Lower leg skin (tissue), 4 donors: ENCODE measurements at regions not wholly inside any gene's neighbourhood (a gene's known extent, or its start where the extent isn't known, plus 50 kb on each side); places are given as distances from the start of the nearest gene placed in this dataset.

Experiments used
- DNase-seq, 2 donors: peaks; one replicate each; pipeline ENCODE4 v3.0.0-alpha.2; 2019; ENCODE audit warnings: low spot score in 2 of 2
- H3K4me3 ChIP-seq: fragments of 200-600 bp; sonication (generic); 2 replicates; pipeline ENCODE4 v1.5.1; 2017; ENCODE audit warnings: mild to moderate bottlenecking, low read depth; ENCODE audit not compliant: poor library complexity, severe bottlenecking
- CTCF ChIP-seq, 3 donors: fragments of 450-650 bp; IDR thresholded peaks; one replicate each; pipeline ENCODE4 v1.5.1; 2016; ENCODE audit warnings: antibody characterized with exemption in 3 of 3, mild to moderate bottlenecking in 3 of 3, moderate library complexity in 2 of 3
- POLR2A ChIP-seq, 2 donors: fragments of 450-650 bp; IDR thresholded peaks; one replicate each; pipeline ENCODE4 v1.6.1; 2016 to 2017; ENCODE audit warnings: antibody characterized with exemption in 2 of 2, mild to moderate bottlenecking in 1 of 2, moderate library complexity in 1 of 2
- WGBS, 2 donors: methylation state at CpG; one replicate each; pipeline ENCODE4 v1.1.5; 2018; 5-methylcytosine and 5-hydroxymethylcytosine counted together
- intact Hi-C: fragments of 100-400 bp; cut with DNase I; formaldehyde crosslinking; loops from one replicate; pipeline ENCODE4 v1.15.0; 2023; ENCODE audit warnings: low total_unique reads

GRCh38 chr20:53718142-53719021, 124.7 kb upstream of the ZNF217 start:
- no peak for DNase-seq
- TF ChIP-seq POLR2A (IDR thresholded peaks at IDR 0.05) = no peak
- TF ChIP-seq CTCF (IDR thresholded peaks at IDR 0.05) = no peak
- intact Hi-C loops = no loop called here
- 85 to 91% methylated on average over 13 of the region's 13 CpGs for WGBS, 2 donors
- no peak overlapping the region for H3K4me3 ChIP-seq

- DNase-seq = no peak
- TF ChIP-seq POLR2A (IDR thresholded peaks at IDR 0.05) (no peak), CTCF (IDR thresholded peaks at IDR 0.05) (no peak)
- intact Hi-C loops = no loop called here
- H3K4me3 ChIP-seq = no peak overlapping the region
- 84 to 85% methylated on average over 6 of the region's 6 CpGs for WGBS, 2 donors
Observed at GRCh38 chr20:53716395-53716794, 122.8 kb upstream of the ZNF217 start.

- no peak for DNase-seq
- intact Hi-C loops = no loop called here
- TF ChIP-seq CTCF (IDR thresholded peaks at IDR 0.05) = no peak
- TF ChIP-seq POLR2A (IDR thresholded peaks at IDR 0.05) = no peak
- WGBS, 2 donors = 91 to 97% methylated on average over 4 of the region's 4 CpGs
- H3K4me3 ChIP-seq = no peak overlapping the region
Observed at GRCh38 chr20:53714524-53714923, 120.9 kb upstream of the ZNF217 start.

- DNase-seq = no peak
- H3K4me3 ChIP-seq = no peak overlapping the region
- WGBS, 2 donors = 86 to 89% methylated on average over 17 of the region's 17 CpGs
- TF ChIP-seq CTCF (IDR thresholded peaks at IDR 0.05) = no peak
- TF ChIP-seq POLR2A (IDR thresholded peaks at IDR 0.05) = no peak
- intact Hi-C loops = no loop called here
Observed at GRCh38 chr20:53713328-53714056, 119.9 kb upstream of the ZNF217 start.

- 82 to 83% methylated on average over 17 of the region's 17 CpGs for WGBS, 2 donors
- no peak for DNase-seq
- no peak overlapping the region for H3K4me3 ChIP-seq
- no peak for TF ChIP-seq CTCF (IDR thresholded peaks at IDR 0.05)
- TF ChIP-seq POLR2A (IDR thresholded peaks at IDR 0.05) = no peak
- intact Hi-C loops = no loop called here
Observed at GRCh38 chr20:53712212-53712977, 118.8 kb upstream of the ZNF217 start.
